Tibial artery (tissue), 4 donors: ENCODE measurements at regions not wholly inside any gene's neighbourhood (a gene's known extent, or its start where the extent isn't known, plus 50 kb on each side); places are given as distances from the start of the nearest gene placed in this dataset.

Experiments used
- DNase-seq, 2 donors: peaks; one replicate each; pipeline ENCODE4 v3.0.0-alpha.2; 2019
- H3K27ac ChIP-seq, 2 donors: fragments of 200-600 bp; sonication (generic) in 1 of 2; 1 replicate in 1 of 2; 2 replicates in 1 of 2; pipeline ENCODE4 v1.5.1; 2018 to 2019; ENCODE audit warnings: mild to moderate bottlenecking in 1 of 2
- H3K27me3 ChIP-seq, 2 donors: fragments of 200-600 bp; sonication (generic) in 1 of 2; one replicate each; pipeline versions ENCODE4 v1.5.1 to v1.6.0; 2016 to 2019
- H3K36me3 ChIP-seq, 3 donors: fragments of 200-600 bp; sonication (generic) in 2 of 3; one replicate each; pipeline ENCODE4 v1.5.1; 2016 to 2019; ENCODE audit warnings: mild to moderate bottlenecking in 2 of 3
- H3K4me1 ChIP-seq, 4 donors: fragments of 200-600 bp; sonication (generic) in 2 of 4; 1 replicate in 3 of 4; 2 replicates in 1 of 4; pipeline ENCODE4 v1.5.1; 2016 to 2019
- H3K4me3 ChIP-seq, 2 donors: fragments of 200-600 bp; sonication (generic) in 1 of 2; 1 replicate in 1 of 2; 2 replicates in 1 of 2; pipeline ENCODE4 v1.5.1; 2018 to 2019; ENCODE audit warnings: mild to moderate bottlenecking in 2 of 2
- H3K9me3 ChIP-seq, 3 donors: fragments of 200-600 bp; sonication (generic) in 1 of 3; one replicate each; pipeline ENCODE4 v1.5.1; 2016 to 2019
- intact Hi-C: fragments of 100-400 bp; cut with DNase I; formaldehyde crosslinking; loops from one replicate; pipeline ENCODE4 v1.15.0; 2023; ENCODE audit warnings: low total_unique reads
- TF ChIP-seq, protein P1 (sequence below), 2 experiments: fragments of 200-600 bp in 1 of 2; fragments of 450-650 bp in 1 of 2; IDR thresholded peaks; one replicate each; pipeline ENCODE4 v1.5.1; 2017 to 2019; ENCODE audit warnings: antibody characterized with exemption in 2 of 2, mild to moderate bottlenecking in 1 of 2, moderate library complexity in 1 of 2

DNA sequence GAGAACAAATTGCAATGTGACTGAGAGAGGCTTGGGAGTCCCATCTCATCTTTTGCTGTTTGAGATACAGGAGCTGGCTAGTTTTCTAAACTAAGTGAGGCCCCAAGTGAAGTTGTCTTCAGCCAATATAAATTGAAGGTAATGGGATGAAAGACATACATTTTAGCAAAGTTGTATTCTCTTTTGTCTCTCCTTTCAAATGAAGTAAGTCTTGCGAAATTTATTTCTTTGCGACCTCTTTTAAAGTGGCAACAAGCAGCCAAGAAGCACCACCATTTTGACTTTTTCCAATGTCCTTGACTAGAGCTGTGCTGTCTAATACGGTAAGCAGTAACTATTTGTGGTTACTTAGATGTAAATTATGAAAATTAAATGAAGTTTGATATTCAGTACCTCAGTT lies 385.7 kb downstream of the USP25 start:
- H3K36me3 ChIP-seq: no peaks in the 10 kb centered on the region
- DNase-seq: no peak
- H3K27ac ChIP-seq: peak overlapping the region in 1 of 2 donors; percentile 33
- peaks cover 0 to 7% (median 0%) of the 10 kb centered on the region in 4 donors for H3K4me1 ChIP-seq
- H3K4me3 ChIP-seq: no peak overlapping the region
- H3K9me3 ChIP-seq: no peaks in the 10 kb centered on the region
- no peaks in the 10 kb centered on the region for H3K27me3 ChIP-seq
- intact Hi-C loops: no loop called here
- TF ChIP-seq, protein P1, sequence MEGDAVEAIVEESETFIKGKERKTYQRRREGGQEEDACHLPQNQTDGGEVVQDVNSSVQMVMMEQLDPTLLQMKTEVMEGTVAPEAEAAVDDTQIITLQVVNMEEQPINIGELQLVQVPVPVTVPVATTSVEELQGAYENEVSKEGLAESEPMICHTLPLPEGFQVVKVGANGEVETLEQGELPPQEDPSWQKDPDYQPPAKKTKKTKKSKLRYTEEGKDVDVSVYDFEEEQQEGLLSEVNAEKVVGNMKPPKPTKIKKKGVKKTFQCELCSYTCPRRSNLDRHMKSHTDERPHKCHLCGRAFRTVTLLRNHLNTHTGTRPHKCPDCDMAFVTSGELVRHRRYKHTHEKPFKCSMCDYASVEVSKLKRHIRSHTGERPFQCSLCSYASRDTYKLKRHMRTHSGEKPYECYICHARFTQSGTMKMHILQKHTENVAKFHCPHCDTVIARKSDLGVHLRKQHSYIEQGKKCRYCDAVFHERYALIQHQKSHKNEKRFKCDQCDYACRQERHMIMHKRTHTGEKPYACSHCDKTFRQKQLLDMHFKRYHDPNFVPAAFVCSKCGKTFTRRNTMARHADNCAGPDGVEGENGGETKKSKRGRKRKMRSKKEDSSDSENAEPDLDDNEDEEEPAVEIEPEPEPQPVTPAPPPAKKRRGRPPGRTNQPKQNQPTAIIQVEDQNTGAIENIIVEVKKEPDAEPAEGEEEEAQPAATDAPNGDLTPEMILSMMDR (IDR thresholded peaks at IDR 0.05): no peak

DNA sequence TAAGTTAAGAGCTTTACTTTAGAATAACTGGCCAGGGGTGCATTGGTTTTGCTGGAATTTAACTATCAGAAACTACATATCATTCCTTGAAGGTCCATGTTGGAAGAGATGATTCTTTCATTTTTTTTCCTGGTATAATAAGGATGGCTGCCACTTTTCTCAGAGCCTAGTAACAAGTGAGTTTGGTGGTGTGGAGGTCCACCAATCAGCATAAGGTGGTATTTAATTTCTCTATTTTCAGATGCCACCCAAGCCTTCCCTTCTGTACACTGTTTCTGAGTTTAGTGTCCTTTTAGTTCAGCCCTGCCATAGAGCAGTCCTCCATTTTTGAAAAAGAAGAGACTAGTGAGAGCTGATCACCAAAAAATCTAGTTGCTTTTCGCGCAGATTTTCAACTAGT lies 386.3 kb downstream of the USP25 start:
- Histone ChIP-seq H3K27ac (peak overlapping the region in 1 of 2 donors; percentile 33), H3K27me3 (no peaks in the 10 kb centered on the region), H3K4me3 (no peak overlapping the region), H3K36me3 (no peaks in the 10 kb centered on the region), H3K4me1 (peaks cover 0 to 7% (median 0%) of the 10 kb centered on the region in 4 donors), H3K9me3 (no peaks in the 10 kb centered on the region)
- intact Hi-C loops: no loop called here
- TF ChIP-seq, protein P1 (IDR thresholded peaks at IDR 0.05): no peak
- no peak for DNase-seq

DNA sequence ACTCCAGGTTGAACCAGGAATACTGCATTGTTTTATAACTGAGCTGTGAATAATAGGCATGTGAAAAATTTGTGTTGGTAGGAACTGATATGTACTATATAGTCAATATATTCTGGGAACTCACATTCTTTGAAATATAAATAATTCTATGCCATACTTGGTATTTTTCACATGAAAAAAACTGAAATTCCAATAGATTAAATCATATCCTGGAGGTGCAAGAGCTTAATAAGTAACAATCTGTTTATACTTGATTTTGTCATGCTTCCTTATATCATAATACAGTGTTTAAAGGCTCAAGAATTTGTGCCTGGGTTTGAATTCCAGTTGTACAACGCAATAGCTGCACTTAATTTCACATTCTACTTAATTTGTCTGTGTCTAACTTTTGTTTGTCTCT lies 387.0 kb downstream of the USP25 start:
- Histone ChIP-seq H3K36me3 (no peaks in the 10 kb centered on the region), H3K27ac (peak overlapping the region; percentile 1 to 51), H3K4me3 (no peak overlapping the region), H3K4me1 (peaks cover 0 to 7% (median 0%) of the 10 kb centered on the region in 4 donors), H3K27me3 (no peaks in the 10 kb centered on the region), H3K9me3 (no peaks in the 10 kb centered on the region)
- TF ChIP-seq, protein P1 (IDR thresholded peaks at IDR 0.05): no peak
- intact Hi-C loops: no loop called here
- DNase-seq: no peak

DNA sequence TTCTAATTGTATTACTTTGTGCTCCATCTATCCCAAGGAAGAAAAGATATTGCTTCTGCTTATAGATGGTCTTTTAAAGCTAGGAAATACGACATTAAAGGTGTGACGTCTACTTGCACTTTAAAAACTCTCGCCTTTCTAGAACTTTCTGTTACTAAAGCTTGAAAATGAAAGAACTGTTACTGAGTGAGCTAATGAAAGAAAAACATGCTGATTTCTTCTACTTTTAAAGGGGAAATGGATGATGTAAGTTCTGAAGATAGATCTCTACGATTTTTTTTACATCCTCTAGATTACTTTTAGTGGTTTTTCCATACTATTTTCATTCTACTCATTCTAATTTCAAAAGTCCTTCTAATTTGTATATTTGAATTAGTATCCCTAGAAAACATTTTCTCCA lies 387.5 kb downstream of the USP25 start:
- peaks cover 0 to 7% (median 0%) of the 10 kb centered on the region in 4 donors for H3K4me1 ChIP-seq
- no peak overlapping the region for H3K4me3 ChIP-seq
- H3K27ac ChIP-seq: peak overlapping the region; percentile 1 to 51
- intact Hi-C loops: no loop called here
- TF ChIP-seq, protein P1 (IDR thresholded peaks at IDR 0.05): no peak
- no peaks in the 10 kb centered on the region for H3K27me3 ChIP-seq
- DNase-seq: no peak
- H3K9me3 ChIP-seq: no peaks in the 10 kb centered on the region
- H3K36me3 ChIP-seq: no peaks in the 10 kb centered on the region

DNA sequence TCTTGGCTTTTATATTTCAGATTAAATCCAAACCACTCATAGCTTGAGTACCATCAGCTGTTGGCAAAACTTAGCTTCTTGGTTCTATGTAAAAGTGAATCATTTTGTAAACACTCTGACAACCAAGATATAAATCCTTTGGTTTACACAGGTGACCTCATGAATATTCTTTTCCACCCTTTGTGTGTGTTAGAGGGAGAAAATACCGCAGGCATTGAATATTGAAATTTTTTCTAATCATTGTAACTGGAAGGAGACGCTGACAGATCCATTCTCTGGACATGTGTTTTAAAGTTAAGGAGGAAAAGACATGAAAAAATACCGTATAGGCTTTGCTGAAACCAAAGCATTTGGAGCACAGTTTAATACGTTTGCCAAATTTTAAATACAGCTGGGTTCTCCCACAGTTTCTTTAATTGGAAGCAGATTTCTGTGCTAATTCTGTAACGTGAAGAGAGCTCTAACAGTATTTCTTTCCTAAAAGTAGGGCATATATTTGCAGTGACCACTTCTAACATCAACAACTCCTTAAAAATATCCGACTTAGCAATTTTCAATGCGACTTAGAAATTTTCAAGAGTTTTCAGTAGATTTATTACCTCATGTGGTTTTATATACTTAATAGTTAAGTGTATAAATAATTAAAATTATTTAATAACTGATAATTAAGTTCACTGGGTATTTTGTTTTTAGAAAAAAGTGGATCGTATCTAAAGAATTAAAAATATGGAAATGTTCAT lies 388.2 kb downstream of the USP25 start:
- peak overlapping the region; percentile 1 to 51 for H3K27ac ChIP-seq
- H3K9me3 ChIP-seq: peaks cover 0 to 2% (median 0%) of the 10 kb centered on the region in 3 donors
- no peak for DNase-seq
- H3K4me3 ChIP-seq: peak overlapping the region; percentile 3 to 7
- TF ChIP-seq, protein P1 (IDR thresholded peaks at IDR 0.05): no peak
- no peaks in the 10 kb centered on the region for H3K27me3 ChIP-seq
- no peaks in the 10 kb centered on the region for H3K36me3 ChIP-seq
- H3K4me1 ChIP-seq: peaks cover 0 to 7% (median 0%) of the 10 kb centered on the region in 4 donors
- intact Hi-C loops: no loop called here
